ENCODE measurements at regions not wholly inside any gene's neighbourhood (a gene's known extent, or its start where the extent isn't known, plus 50 kb on each side); places are given as distances from the start of the nearest gene placed in this dataset.

- no peak for DNase-seq (ENCODE audit: low read depth in 2 of 2, low spot score in 1 of 2)
Observed at GRCh38 chr6:141337191-141337590, 795.5 kb upstream of the GJE1 start.

- DNase-seq (ENCODE audit: low read depth in 2 of 2, low spot score in 1 of 2): no peak
Observed at GRCh38 chr6:141335477-141336273, 797.0 kb upstream of the GJE1 start.

- no peak for DNase-seq (ENCODE audit: low read depth in 2 of 2, low spot score in 1 of 2)
Observed at GRCh38 chr6:141326925-141327324, 805.8 kb upstream of the GJE1 start.

GRCh38 chr6:141326426-141326825 is 806.3 kb upstream of the GJE1 start:
- peak in 1 of 2 donors; percentile 30 for DNase-seq (ENCODE audit: low read depth in 2 of 2, low spot score in 1 of 2)

- no peak for DNase-seq (ENCODE audit: low read depth in 2 of 2, low spot score in 1 of 2)
Observed at GRCh38 chr6:141321493-141322347, 811.0 kb upstream of the GJE1 start.

- DNase-seq (ENCODE audit: low read depth in 2 of 2, low spot score in 1 of 2): no peak
Observed at GRCh38 chr6:141316236-141316635, 816.5 kb upstream of the GJE1 start.

GRCh38 chr6:141313986-141314385 is 818.7 kb upstream of the GJE1 start:
- DNase-seq (ENCODE audit: low read depth in 2 of 2, low spot score in 1 of 2): no peak

GRCh38 chr6:141309295-141309694 is 823.4 kb upstream of the GJE1 start:
- no peak for DNase-seq (ENCODE audit: low read depth in 2 of 2, low spot score in 1 of 2)

GRCh38 chr6:141307309-141307998 is 825.3 kb upstream of the GJE1 start:
- DNase-seq (ENCODE audit: low read depth in 2 of 2, low spot score in 1 of 2): no peak

GRCh38 chr6:141303907-141304306 is 828.8 kb upstream of the GJE1 start:
- DNase-seq (ENCODE audit: low read depth in 2 of 2, low spot score in 1 of 2): no peak

GRCh38 chr6:141301779-141302178 is 830.9 kb upstream of the GJE1 start:
- DNase-seq (ENCODE audit: low read depth in 2 of 2, low spot score in 1 of 2): no peak

- no peak for DNase-seq (ENCODE audit: low read depth in 2 of 2, low spot score in 1 of 2)
Observed at GRCh38 chr6:141290941-141291721, 841.6 kb upstream of the GJE1 start.

GRCh38 chr6:141288947-141289346 is 843.8 kb upstream of the GJE1 start:
- DNase-seq (ENCODE audit: low read depth in 2 of 2, low spot score in 1 of 2): no peak

GRCh38 chr6:141282263-141282662 is 850.5 kb upstream of the GJE1 start:
- DNase-seq (ENCODE audit: low read depth in 2 of 2, low spot score in 1 of 2): no peak

- no peak for DNase-seq (ENCODE audit: low read depth in 2 of 2, low spot score in 1 of 2)
Observed at GRCh38 chr6:141269684-141270083, 863.0 kb upstream of the GJE1 start.

- no peak for DNase-seq (ENCODE audit: low read depth in 2 of 2, low spot score in 1 of 2)
Observed at GRCh38 chr6:141267420-141267819, 865.3 kb upstream of the GJE1 start.

GRCh38 chr6:141265756-141266623 is 866.7 kb upstream of the GJE1 start:
- no peak for DNase-seq (ENCODE audit: low read depth in 2 of 2, low spot score in 1 of 2)

GRCh38 chr6:141264101-141264500 is 868.6 kb upstream of the GJE1 start:
- DNase-seq (ENCODE audit: low read depth in 2 of 2, low spot score in 1 of 2): no peak

- no peak for DNase-seq (ENCODE audit: low read depth in 2 of 2, low spot score in 1 of 2)
Observed at GRCh38 chr6:141261672-141262060, 871.1 kb upstream of the GJE1 start.

Measured in stimulated activated CD8-positive, alpha-beta memory T cell treated with anti-CD3 and anti-CD28 coated beads, Interleukin-4, amount 100 ng/mL, for 4 hours (primary cell).